ENCODE measurements at regions not wholly inside any gene's neighbourhood (a gene's known extent, or its start where the extent isn't known, plus 50 kb on each side); places are given as distances from the start of the nearest gene placed in this dataset.
"Not testable (repeated sequence)": the region's sequence is repeated elsewhere in the genome, so short reads cannot be mapped to it uniquely, and the experiment has no call there.

DNA sequence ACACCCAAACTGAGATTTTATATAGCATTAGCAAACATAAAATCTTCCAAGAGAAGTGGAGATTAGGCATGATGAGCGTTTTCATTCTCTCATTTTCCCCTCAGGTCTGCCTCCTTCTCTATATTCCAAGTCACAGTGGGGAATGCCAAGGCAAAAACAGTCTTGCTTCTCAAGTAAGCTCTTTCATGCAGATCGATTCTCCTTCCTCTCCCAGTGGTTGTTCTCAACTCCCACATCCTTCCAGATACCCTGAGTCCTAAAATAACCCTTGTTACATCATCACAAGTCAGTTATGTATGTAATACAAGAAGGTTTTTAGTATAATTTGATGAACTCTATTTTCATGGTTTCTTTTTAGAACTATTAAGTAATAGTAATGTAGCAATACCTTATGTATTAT is 150.6 kb downstream of the TXNL1 start:
- BruUV-seq (replicated peaks), result no TSS peak
- H3K27ac ChIP-seq (ENCODE audit: extremely low read depth, low read depth, low read length), result no peak overlapping the region
- in situ Hi-C loops (cut with MboI), result no loop called here

DNA sequence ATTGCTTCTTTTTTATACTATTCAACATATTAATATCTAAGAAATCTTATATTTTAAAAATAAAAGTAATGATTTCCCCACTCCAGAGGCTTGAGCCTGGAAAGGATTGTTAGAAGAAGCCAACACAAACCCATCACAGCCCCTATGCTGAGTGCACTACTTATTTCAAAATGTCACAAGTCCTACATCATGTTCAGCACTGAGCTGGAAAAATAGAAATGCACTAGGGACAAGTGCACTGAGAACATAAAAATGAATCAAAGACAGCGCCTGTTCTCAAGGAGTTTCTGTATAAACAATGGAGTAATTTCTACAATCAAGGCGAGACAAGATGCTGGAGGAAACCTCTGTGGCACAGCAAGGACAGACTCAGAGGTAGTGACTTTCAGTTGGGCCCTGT is 155.0 kb downstream of the TXNL1 start:
- CTCF ChIA-PET (ENCODE audit: low intra/inter-chr PET ratio), result no interaction called here
- ATAC-seq, result no peak
- intact Hi-C loops (cut with micrococcal nuclease), result no loop called here

More for the DNA sequence above, 150.6 kb downstream of the TXNL1 start:
- H2AFZ ChIP-seq (ENCODE audit: low read depth, low read length), result no peak overlapping the region
- 11% methylated on average over 2 of the region's 2 CpGs for WGBS (ENCODE audit: insufficient coverage, low coverage, missing lambda C conversion rate)
- FAIRE-seq (no peak), DNase-seq (ENCODE audit: extremely low read depth in 1 of 4, low spot score in 3 of 4) (no peak), ATAC-seq (no peak)
- no peaks in the 10 kb centered on the region for H3K9me3 ChIP-seq (replicated peaks; ENCODE audit: control insufficient read depth, insufficient read depth, low read depth, low read length)
- no peaks in the 10 kb centered on the region for H3K9me1 ChIP-seq (ENCODE audit: control insufficient read depth, insufficient read depth, low read length)
- no peaks in the 10 kb centered on the region; a peak in 1 of 5 replicates for H3K4me1 ChIP-seq (replicated peaks in 1 of 2; ENCODE audit: control insufficient read depth in 2 of 2, insufficient read depth in 2 of 2, low read length in 2 of 2)
- intact Hi-C loops (cut with micrococcal nuclease), result no loop called here
- H4K20me1 ChIP-seq (replicated peaks; ENCODE audit: control insufficient read depth, insufficient read depth, low read length), result no peaks in the 10 kb centered on the region
- no peak overlapping the region for H3K9ac ChIP-seq (ENCODE audit: insufficient read depth in 1 of 2, low read depth in 2 of 2, low read length in 2 of 2)
- H3K4me2 ChIP-seq (ENCODE audit: insufficient read depth, low read length), result no peak overlapping the region
- no peaks in the 10 kb centered on the region for H3K79me2 ChIP-seq (ENCODE audit: control insufficient read depth, insufficient read depth, low read length)
- no peaks in the 10 kb centered on the region for H3K27me3 ChIP-seq (ENCODE audit: control insufficient read depth in 2 of 2, insufficient read depth in 2 of 2, low read length in 2 of 2)
- TF ChIP-seq RNF2 (IDR thresholded peaks at IDR 0.05), result no peak
- no peak overlapping the region for H3K4me3 ChIP-seq
- H3K36me3 ChIP-seq (ENCODE audit: control insufficient read depth, insufficient read depth, low read length), result no peaks in the 10 kb centered on the region
- ChIA-PET POLR2A (no interaction called here), CTCF (ENCODE audit: low intra/inter-chr PET ratio) (no interaction called here)

DNA sequence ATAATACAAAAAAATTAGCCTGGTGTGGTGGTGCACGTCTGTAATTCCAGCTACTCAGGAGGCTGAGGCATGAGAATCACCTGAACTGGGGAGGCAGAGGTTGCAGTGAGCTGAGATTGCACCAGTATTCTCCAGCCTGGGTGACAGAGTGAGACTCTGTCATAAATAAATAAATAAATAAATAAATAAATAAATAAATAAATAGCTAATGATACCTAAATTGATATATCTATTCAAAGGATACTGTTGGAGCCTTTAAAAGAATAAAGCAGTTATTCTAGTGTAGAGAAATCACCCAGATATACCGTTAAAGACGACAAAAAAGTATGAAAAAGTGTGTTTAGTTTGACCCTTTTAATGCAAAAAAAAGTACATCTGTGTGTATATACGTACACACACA is 155.6 kb downstream of the TXNL1 start:
- POLR2A ChIA-PET; H4K20me1 ChIP-seq (replicated peaks; ENCODE audit: control insufficient read depth, insufficient read depth, low read length): not testable (repeated sequence)
- WGBS (ENCODE audit: insufficient coverage, low coverage, missing lambda C conversion rate), result 1% methylated on average over 4 of the region's 4 CpGs

More for the DNA sequence above, 155.0 kb downstream of the TXNL1 start:
- FAIRE-seq (no peak), DNase-seq (ENCODE audit: extremely low read depth in 1 of 4, low spot score in 3 of 4) (no peak)
- H3K9ac ChIP-seq (ENCODE audit: insufficient read depth in 1 of 2, low read depth in 2 of 2, low read length in 2 of 2), result no peak overlapping the region
- H3K27me3 ChIP-seq (ENCODE audit: control insufficient read depth in 2 of 2, insufficient read depth in 2 of 2, low read length in 2 of 2), result no peaks in the 10 kb centered on the region
- H3K27ac ChIP-seq (ENCODE audit: extremely low read depth, low read depth, low read length), result no peak overlapping the region
- in situ Hi-C loops (cut with MboI), result no loop called here
- POLR2A ChIA-PET, result no interaction called here
- no peaks in the 10 kb centered on the region for H3K4me1 ChIP-seq (replicated peaks in 1 of 2; ENCODE audit: control insufficient read depth in 2 of 2, insufficient read depth in 2 of 2, low read length in 2 of 2)
- H4K20me1 ChIP-seq (replicated peaks; ENCODE audit: control insufficient read depth, insufficient read depth, low read length), result no peaks in the 10 kb centered on the region
- no peak overlapping the region for H3K4me2 ChIP-seq (ENCODE audit: insufficient read depth, low read length)
- no peaks in the 10 kb centered on the region for H3K36me3 ChIP-seq (ENCODE audit: control insufficient read depth, insufficient read depth, low read length)
- H3K79me2 ChIP-seq (ENCODE audit: control insufficient read depth, insufficient read depth, low read length), result no peaks in the 10 kb centered on the region
- TF ChIP-seq, protein P1, sequence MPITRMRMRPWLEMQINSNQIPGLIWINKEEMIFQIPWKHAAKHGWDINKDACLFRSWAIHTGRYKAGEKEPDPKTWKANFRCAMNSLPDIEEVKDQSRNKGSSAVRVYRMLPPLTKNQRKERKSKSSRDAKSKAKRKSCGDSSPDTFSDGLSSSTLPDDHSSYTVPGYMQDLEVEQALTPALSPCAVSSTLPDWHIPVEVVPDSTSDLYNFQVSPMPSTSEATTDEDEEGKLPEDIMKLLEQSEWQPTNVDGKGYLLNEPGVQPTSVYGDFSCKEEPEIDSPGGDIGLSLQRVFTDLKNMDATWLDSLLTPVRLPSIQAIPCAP (CRISPR knock-in tag; IDR thresholded peaks at IDR 0.05; ENCODE audit: borderline replicate concordance), result no peak
- TF ChIP-seq MXI1 (IDR thresholded peaks at IDR 0.05; ENCODE audit: low read depth, low read length) (no peak), ZNF431 (CRISPR knock-in tag; IDR thresholded peaks at IDR 0.05) (no peak), ZNF561 (CRISPR knock-in tag; conservative IDR thresholded peaks at IDR 0.05) (no peak)
- TF ChIP-seq, protein P2, sequence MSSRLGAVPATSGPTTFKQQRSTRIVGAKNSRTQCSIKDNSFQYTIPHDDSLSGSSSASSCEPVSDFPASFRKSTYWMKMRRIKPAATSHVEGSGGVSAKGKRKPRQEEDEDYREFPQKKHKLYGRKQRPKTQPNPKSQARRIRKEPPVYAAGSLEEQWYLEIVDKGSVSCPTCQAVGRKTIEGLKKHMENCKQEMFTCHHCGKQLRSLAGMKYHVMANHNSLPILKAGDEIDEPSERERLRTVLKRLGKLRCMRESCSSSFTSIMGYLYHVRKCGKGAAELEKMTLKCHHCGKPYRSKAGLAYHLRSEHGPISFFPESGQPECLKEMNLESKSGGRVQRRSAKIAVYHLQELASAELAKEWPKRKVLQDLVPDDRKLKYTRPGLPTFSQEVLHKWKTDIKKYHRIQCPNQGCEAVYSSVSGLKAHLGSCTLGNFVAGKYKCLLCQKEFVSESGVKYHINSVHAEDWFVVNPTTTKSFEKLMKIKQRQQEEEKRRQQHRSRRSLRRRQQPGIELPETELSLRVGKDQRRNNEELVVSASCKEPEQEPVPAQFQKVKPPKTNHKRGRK (tag; IDR thresholded peaks at IDR 0.05), result no peak
- H3K9me1 ChIP-seq (ENCODE audit: control insufficient read depth, insufficient read depth, low read length), result no peaks in the 10 kb centered on the region
- 0% methylated on average over 2 of the region's 2 CpGs for WGBS (ENCODE audit: insufficient coverage, low coverage, missing lambda C conversion rate)
- no TSS peak for BruUV-seq (replicated peaks)
- H3K4me3 ChIP-seq, result no peak overlapping the region
- no peaks in the 10 kb centered on the region for H3K9me3 ChIP-seq (replicated peaks; ENCODE audit: control insufficient read depth, insufficient read depth, low read depth, low read length)
- H2AFZ ChIP-seq (ENCODE audit: low read depth, low read length), result no peak overlapping the region

More for the DNA sequence above, 155.6 kb downstream of the TXNL1 start:
- BruUV-seq (replicated peaks); H3K9me1 ChIP-seq (ENCODE audit: control insufficient read depth, insufficient read depth, low read length); ATAC-seq; H3K27me3 ChIP-seq (ENCODE audit: control insufficient read depth in 2 of 2, insufficient read depth in 2 of 2, low read length in 2 of 2); H3K4me3 ChIP-seq; FAIRE-seq; H3K9ac ChIP-seq (ENCODE audit: insufficient read depth in 1 of 2, low read depth in 2 of 2, low read length in 2 of 2); H3K79me2 ChIP-seq (ENCODE audit: control insufficient read depth, insufficient read depth, low read length); DNase-seq (ENCODE audit: extremely low read depth in 1 of 4, low spot score in 3 of 4); CTCF ChIA-PET (ENCODE audit: low intra/inter-chr PET ratio); H3K27ac ChIP-seq (ENCODE audit: extremely low read depth, low read depth, low read length); H3K36me3 ChIP-seq (ENCODE audit: control insufficient read depth, insufficient read depth, low read length); H3K4me1 ChIP-seq (replicated peaks in 1 of 2; ENCODE audit: control insufficient read depth in 2 of 2, insufficient read depth in 2 of 2, low read length in 2 of 2); H2AFZ ChIP-seq (ENCODE audit: low read depth, low read length); H3K9me3 ChIP-seq (replicated peaks; ENCODE audit: control insufficient read depth, insufficient read depth, low read depth, low read length); H3K4me2 ChIP-seq (ENCODE audit: insufficient read depth, low read length); in situ Hi-C loops (cut with MboI); intact Hi-C loops (cut with micrococcal nuclease): not testable (repeated sequence)
